ENCODE measurements at regions not wholly inside any gene's neighbourhood (a gene's known extent, or its start where the extent isn't known, plus 50 kb on each side); places are given as distances from the start of the nearest gene placed in this dataset.

GRCh38 chr10:94197241-94197640, 165.5 kb downstream of the NOC3L start:
- no peak for TF ChIP-seq POLR2A (IDR thresholded peaks at IDR 0.05)
- TF ChIP-seq CTCF (IDR thresholded peaks at IDR 0.05 in 8 of 11, conservative IDR thresholded peaks at IDR 0.05 in 3 of 11): no peak
- no peak for TF ChIP-seq POLR2AphosphoS5 (IDR thresholded peaks at IDR 0.05)
